Astrocyte of the cerebellum (primary cell): ENCODE measurements at regions not wholly inside any gene's neighbourhood (a gene's known extent, or its start where the extent isn't known, plus 50 kb on each side); places are given as distances from the start of the nearest gene placed in this dataset.

Experiments
- DNase-seq: peaks from one replicate; pipeline ENCODE4 v3.0.0-alpha.2; 2011; ENCODE audit warnings: low read depth
- H3K4me3 ChIP-seq: 2 replicates; pipeline ENCODE4 v1.5.1; 2011; ENCODE audit warnings: mild to moderate bottlenecking, low read depth, low read length, moderate library complexity
- in situ Hi-C: cut with HindIII; loops from 2 replicates; pipeline ENCODE4 v1.10.0; 2017; ENCODE audit warnings: low sequenced_read_pairs
- TF ChIP-seq, protein P1 (sequence below): IDR thresholded peaks from 2 replicates; pipeline ENCODE4 v1.5.1; 2012; ENCODE audit warnings: low read length, low read depth, moderate library complexity, mild to moderate bottlenecking; ENCODE audit errors: missing control alignments

DNA sequence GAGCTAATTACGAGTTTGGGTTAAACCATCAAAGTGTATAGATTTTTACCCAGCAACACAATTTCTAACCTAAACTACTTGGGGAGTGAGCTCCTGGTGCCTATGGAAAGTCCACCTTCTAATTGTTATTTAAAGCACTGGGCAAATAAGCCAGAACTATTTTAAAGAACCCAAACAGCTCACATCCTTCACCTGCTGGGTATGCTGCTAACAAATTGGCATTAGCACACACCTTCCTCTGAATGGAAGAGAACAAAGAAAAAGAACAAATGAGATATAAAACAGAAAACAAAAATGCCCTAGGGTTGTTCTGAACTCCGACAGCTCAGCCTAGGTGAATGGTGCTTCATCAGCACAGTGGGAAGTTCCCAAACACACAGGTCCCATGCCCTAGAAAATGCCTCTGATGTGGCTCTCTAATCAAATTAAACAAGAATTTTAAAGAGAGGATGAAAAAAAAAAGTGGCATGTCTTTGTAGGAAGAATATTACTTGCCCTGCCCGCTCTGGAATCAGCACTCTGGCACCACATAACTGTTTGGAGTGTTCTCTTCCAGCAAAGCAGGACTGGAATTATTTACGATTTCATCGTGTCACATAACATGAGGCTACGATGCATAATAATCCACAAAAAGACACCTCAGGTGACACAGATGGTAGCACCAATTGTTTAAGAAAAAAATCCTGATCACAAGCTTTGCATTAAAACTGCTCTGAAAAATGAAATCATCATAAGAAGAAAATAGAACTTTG is 334.4 kb downstream of the GBE1 start:
- H3K4me3 ChIP-seq: no peak overlapping the region
- no peak for DNase-seq
- in situ Hi-C loops: no loop called here
- TF ChIP-seq, protein P1, sequence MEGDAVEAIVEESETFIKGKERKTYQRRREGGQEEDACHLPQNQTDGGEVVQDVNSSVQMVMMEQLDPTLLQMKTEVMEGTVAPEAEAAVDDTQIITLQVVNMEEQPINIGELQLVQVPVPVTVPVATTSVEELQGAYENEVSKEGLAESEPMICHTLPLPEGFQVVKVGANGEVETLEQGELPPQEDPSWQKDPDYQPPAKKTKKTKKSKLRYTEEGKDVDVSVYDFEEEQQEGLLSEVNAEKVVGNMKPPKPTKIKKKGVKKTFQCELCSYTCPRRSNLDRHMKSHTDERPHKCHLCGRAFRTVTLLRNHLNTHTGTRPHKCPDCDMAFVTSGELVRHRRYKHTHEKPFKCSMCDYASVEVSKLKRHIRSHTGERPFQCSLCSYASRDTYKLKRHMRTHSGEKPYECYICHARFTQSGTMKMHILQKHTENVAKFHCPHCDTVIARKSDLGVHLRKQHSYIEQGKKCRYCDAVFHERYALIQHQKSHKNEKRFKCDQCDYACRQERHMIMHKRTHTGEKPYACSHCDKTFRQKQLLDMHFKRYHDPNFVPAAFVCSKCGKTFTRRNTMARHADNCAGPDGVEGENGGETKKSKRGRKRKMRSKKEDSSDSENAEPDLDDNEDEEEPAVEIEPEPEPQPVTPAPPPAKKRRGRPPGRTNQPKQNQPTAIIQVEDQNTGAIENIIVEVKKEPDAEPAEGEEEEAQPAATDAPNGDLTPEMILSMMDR: no peak

DNA sequence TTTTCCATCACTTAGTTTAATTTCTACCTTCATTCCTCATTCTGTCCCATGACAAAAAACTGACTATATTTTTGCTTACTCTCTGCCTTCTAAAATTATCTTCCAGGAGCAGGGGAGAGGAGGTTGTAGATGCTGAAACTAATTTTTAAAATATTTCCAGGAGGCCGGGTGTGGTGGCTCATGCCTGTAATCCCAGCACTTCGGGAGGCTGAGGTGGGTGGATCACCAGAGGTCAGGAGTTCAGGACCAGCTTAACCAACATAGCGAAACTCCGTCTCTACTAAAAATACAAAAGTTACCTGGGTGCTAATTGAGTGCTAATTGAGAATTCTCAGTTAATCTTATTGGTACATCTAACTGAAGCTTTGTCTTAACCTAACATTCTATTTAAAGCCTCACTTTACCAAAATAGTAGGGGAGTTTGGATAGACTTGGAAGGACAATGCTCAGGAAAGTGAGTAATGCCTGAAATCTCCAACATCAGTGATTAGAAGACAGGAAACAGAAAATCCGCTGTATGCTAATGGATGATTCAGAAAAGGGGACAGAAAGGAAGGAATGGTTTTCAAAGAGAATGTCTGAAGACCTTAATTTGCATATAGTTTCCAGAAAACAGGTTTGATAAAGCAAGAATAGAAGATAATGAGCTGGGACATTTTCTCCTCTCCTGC is 336.1 kb downstream of the GBE1 start:
- no peak for DNase-seq
- in situ Hi-C loops: no loop called here
- TF ChIP-seq, protein P1: no peak
- no peak overlapping the region for H3K4me3 ChIP-seq

DNA sequence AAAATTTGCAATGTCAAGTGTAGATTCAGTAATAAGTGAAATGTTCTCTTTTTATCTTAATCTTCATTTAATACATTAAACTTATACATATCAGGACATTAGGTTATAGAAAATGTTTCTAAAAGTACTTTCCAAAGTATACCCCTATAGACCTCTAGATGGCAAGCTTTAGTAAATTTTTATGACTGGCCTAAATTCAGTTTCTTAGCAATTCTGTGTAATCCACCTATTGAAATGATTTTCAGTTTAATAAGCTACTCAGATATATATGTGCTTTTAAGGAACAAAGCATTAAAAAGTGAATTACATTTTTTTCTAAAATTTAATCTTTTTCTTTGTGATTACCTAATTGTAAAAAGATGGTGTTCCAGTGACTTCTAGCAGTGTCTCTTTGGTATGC is 342.2 kb downstream of the GBE1 start:
- TF ChIP-seq, protein P1: no peak
- DNase-seq: no peak
- in situ Hi-C loops: no loop called here
- H3K4me3 ChIP-seq: no peak overlapping the region

DNA sequence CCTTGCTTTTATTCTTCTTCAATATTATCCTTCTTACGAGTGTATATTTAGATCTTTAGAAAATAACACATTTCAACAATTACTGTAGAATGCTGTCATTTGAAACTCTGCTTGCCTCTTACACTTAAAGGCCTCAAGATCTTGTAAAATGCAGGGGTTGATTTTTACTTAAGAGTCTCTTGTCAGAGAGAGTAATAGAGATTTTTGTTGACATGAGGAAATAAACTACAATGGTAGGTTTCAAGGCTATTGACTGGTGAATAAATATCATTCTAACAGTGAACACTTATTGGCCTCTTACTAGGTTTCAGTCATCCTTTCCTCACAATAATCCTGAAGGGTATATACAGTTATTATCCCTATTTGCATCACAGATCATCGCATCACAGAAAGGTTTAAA is 344.6 kb downstream of the GBE1 start:
- TF ChIP-seq, protein P1: no peak
- DNase-seq: no peak
- in situ Hi-C loops: no loop called here
- H3K4me3 ChIP-seq: no peak overlapping the region

DNA sequence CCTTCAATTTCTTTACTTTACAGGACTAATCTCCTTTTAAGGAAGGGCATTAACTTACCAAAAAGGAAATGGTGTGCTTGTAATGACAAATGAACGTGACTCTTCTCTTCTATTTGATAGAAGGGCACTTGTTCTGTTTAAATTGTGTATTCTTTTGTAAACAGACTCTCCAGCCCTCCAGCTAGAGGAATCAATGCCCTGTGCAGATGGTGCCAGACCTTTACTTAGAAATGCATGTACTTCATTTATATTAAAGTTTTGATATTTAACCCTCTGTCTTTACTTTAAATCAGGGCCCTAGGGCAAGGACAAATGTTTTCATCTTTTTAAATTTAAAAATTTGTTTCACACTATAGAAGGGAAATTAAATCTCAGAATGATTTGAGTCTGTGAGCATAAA is 355.1 kb downstream of the GBE1 start:
- no peak overlapping the region for H3K4me3 ChIP-seq
- in situ Hi-C loops: no loop called here
- TF ChIP-seq, protein P1: no peak
- DNase-seq: no peak

DNA sequence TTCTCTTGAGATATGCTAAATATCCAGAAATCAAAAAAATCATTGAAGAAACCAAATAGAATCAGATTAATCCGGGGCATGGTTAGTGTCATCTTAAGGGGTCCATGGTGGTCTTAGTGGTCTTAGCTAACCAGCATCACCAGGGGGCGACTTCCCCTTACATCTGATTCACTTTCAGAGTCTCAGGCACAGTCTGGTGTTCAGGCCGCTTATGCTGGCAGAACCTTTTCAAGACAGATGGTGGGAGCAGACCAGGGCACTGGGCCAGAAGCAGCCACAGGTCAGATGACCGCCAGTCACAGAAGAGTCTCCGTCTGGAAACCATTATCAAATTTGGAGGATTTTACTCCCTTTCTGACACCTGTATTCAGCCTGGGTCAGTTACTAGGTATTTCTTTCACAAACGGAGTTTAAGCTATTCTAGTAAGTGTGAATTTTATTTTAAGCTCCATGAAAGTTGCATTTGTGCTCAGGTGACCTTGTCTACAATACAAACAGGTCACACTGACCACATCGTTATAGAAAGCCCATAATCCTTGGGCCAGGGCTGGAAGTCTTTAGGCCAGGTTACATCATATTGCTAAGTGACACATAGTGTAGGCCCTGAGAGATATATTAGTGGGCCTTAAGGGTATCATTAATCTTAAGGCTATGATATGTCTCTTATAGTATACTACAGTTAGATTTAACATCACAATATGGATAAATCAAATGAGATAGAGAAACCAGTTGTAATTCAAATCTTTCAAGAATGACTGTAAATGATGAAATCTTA is 365.5 kb downstream of the GBE1 start:
- no peak overlapping the region for H3K4me3 ChIP-seq
- no peak for DNase-seq
- in situ Hi-C loops: no loop called here
- TF ChIP-seq, protein P1: no peak
